Activated CD8-positive, alpha-beta memory T cell treated with anti-CD3 and anti-CD28 coated beads for 36 hours (primary cell): ENCODE measurements at regions not wholly inside any gene's neighbourhood (a gene's known extent, or its start where the extent isn't known, plus 50 kb on each side); places are given as distances from the start of the nearest gene placed in this dataset.

Experiments used
- CTCF ChIA-PET: fragments of 350-600 bp; sonication (Branson Sonifier 250); formaldehyde crosslinking; loops from one replicate; lab custom pipeline; 2021; ENCODE audit warnings: antibody characterized with exemption; lab: Charles Lee
- POLR2A ChIA-PET: fragments of 350-600 bp; sonication (Branson Sonifier 250); formaldehyde crosslinking; loops from one replicate; lab custom pipeline; 2021; ENCODE audit warnings: antibody characterized with exemption; lab: Charles Lee

DNA sequence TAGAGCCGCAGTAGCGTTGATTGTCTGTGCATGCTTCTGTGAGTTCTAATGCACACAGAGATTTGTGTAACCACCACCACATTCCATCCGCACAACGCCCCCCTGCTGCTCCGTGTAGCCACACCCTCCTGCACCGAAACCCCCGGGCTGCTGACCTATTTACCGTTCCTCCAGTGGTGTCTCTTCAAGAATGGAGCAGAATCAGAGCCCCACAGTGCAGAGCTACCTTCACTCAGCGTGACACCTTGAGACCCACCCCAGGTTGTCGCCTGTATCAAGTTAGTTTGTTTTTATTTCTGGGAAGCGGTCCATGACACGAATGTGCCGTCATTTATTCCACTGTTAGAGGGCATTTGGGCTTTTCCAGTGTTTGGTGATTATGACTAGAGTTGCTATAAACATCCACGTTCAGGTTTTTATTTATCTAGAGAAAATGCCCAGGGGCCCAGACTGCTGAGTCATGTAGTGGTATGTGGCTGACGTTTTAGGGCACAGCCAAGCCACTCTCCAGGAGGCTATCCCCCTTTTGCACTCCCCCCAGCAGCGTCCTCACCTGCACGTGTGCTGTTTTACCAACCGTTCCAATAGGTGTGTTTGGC lies 266.8 kb downstream of the NDUFA10 start:
- POLR2A ChIA-PET, result no interaction called here
- CTCF ChIA-PET, result no interaction called here

DNA sequence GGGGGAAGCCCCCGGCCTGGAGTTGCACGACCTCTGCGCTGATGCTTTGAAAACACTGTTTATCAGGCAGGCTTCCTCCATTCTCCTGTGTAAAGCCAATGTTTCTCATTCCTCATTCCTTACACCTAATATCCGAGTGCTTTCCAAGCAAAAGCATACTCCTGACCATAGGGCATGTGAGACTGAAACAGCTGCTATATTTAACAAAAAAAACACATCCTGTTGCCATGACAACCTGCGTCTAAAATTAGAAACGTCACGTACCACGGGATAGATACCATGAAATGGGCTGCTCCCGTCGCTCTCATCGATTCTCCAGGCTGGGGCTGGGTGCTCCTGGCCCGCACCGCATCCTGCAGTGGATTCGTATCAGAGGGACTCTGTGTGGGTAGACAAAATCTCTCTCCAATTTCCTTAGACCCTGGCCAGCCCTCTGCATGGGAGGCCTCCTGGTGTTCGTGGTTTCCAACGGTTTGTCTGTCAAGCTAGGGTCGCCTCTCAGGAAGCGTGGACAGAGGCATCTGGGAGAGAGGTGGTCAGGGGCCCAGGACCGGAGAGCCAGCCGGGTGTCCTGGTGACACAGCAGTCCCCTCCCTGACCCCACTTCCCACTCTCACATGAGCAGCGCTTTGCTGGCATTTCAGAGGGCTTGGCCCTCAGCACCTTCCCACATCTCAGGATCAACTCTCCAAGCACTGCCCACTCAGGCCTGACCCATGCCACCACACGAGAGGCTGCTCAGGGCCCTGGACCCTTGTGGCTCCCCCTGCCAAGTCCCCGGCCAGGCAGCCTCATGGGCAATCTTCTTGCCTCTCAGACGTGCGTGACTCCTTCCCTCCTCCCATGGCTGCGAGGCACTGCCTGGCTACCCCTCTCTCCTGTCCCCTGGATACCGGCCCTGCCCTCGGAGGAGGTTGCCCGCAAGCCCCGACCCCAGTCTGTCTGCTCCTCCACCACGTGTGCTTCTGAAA lies 268.1 kb downstream of the NDUFA10 start:
- ChIA-PET CTCF (no interaction called here), POLR2A (no interaction called here)

DNA sequence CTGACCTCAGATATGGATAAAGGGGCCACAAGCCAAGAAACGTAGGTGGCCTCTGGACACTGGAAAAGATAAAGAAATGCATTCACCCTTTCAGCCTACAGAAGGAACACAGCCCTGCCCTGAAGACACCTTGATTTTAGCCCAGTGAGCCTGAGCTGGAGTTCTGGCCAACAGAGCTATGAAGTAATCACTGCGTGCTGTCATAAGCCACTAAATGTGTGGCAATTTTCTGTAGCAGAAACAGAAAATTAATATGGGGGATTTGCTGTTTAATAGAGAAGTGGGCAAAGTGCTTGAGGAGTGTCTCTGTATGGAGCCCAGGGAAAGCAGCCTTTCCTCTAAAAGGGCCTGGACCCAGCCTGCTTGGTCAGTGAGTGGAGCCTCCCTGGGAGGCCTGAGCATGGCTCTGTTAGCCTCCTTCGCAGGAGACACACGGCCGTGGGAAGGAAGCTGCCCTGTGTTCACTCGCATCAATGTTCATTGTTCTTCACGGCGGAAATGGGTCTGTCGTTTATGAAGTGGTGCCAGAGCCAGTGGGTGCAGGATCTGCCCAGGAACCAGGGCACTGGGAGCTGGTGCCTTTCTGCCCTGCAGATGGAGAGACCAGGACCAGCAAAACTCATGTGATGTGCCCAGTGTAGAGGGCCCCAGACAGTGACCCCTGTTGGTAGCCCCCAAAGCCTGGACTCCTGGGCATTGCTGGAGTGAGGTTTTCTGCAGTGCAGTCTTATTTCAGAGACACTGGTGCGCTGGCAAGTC lies 268.9 kb downstream of the NDUFA10 start:
- ChIA-PET POLR2A (no interaction called here), CTCF (no interaction called here)

DNA sequence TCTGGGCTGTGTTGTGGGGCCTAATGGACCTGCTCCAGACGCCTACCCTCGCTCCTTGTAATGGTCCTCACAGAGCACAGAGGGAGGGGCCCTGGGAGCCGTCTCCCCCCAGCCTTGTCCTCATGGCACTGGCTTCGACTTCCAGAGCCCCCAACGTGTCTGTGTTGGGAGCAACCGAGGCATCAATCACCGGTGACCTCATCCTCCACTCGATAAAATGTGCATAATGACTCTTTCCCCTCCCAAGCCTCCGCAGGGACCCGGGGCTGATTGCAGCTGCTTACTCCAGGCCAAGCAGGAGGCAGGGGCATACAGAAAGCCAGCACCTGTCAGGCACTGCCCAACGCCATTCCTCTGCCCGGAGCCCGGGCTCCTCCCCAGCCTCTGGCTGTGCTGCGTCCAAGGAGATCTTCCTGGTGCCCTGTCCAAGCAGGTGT lies 271.7 kb downstream of the NDUFA10 start:
- ChIA-PET POLR2A (no interaction called here), CTCF (no interaction called here)

DNA sequence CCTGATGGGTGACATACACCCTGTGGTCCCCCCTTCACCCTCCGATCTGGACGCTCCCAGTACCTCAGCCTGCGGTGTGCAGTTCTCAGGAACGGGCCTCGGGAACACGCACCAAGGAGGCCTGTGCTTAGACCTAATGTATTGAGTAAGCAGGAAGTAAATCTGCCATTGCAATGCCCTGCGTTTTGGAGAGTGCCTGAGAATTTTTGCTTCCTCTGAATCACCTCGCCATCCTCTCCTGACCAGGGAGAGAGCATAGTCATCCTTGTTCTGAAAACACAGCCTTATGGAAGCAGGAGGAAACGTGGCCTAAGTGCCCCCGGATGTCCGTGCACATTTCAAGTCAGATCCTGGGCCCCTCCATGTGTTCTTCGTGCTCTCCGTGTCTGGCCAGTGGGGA lies 272.2 kb downstream of the NDUFA10 start:
- CTCF ChIA-PET, result no interaction called here

DNA sequence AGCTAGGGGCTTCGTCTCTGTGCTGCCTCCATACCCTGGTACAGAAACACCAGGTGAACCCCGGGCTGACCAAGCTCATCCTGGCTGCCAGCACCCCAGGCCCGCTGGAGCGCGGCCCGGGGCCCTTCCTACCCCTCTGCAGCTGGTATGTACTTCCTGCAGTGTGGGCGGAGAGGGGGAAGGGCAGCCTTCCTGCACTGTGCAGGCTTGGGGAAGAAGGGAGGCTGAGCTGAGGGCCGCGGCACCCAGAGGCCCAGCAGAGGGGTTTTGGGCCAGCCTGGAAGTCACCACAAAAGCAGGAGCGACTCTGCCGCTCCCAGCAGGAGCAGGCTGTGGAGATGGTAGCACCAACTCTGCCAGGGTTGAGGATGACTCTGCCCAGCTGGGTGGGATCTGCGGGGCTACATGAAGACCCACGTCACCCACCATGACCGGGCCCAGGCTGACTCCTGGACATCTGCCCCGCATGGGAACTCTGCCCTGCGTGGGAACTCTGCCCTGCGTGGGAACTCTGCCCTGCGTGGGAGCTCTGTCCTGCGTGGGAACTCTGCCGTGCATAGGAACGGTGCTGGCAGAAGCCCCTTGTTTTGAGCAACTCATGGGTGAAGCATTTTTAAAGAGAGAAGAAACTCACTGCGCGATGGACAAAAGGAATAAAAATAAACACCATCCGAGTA lies 273.3 kb downstream of the NDUFA10 start:
- POLR2A ChIA-PET, result no interaction called here
- CTCF ChIA-PET, result no interaction called here

More for the DNA sequence above, 272.2 kb downstream of the NDUFA10 start:
- POLR2A ChIA-PET, result no interaction called here

DNA sequence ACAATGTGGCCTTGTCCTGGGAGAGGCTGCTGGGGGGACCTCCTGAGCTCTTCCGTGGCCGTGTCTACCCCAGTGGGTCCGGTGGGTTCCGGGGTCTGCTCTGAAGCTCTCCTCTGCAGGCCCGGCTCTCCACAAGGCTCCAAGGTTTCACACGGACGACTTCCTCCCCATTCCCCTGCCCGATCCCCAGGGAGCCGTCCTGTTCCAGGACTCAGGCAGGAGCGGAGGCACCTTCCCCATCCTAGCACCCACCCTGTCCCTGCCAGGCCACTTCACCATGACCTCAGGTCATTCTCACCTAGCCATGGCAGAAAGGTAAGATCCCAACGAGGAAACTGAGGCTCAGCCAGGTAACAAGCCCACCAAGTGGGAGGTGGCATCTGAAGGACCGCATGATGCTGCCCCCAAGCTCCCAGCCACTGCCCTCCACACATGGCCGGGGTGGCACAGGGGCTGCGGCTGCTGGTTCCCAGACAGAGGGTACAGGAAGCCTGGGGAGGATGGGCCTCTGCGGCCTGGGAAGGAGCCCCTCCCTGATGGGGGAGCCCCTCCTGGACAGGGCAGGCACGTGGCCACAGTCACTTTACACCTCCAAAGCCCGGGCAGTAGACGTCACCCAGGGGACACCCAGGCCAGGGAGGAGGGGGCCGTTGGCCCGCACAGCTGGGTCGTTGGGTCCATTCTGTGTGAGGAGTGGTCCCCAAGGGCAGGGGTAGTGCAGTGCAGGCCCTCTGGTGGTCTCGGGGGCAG lies 274.0 kb downstream of the NDUFA10 start:
- CTCF ChIA-PET, result no interaction called here
- POLR2A ChIA-PET, result no interaction called here

DNA sequence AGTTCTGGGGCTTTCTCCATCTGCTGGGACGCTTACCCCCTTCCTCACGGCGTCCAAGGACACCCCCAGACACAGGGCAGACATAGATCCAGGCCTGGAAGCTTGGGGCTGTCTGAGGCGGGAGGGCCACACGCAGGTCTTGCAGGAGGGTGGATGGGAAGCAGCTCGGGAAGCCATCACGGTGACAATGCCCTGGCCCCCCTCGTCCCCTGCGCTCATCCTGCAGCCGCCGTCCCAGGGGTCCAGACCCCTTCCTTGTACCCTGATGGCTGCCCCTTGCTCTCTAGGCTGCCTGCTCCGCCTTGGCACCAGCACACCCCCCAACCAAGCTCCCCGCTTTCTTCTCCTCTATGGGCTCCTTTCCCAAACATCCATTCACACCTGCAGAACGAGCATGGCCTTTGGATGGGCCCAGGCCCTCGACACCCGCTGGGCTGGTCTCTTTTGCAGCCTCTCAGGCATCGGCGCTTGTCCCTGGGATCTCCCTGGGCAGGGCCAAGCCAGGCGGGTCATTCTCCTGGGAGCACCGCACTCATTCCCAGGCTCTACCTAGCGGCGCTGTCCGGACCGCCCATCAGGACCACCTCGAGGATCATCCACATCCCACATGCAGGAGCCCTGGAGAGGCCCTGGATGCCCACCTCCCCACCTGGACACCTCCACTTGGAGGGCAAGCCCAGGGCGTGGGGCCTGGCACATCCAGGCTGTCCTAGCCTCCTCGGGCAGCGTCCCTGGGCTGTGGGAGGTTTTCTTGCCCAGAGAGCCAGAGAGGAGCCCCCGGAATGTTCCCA lies 274.9 kb downstream of the NDUFA10 start:
- POLR2A ChIA-PET, result no interaction called here
- CTCF ChIA-PET, result no interaction called here

DNA sequence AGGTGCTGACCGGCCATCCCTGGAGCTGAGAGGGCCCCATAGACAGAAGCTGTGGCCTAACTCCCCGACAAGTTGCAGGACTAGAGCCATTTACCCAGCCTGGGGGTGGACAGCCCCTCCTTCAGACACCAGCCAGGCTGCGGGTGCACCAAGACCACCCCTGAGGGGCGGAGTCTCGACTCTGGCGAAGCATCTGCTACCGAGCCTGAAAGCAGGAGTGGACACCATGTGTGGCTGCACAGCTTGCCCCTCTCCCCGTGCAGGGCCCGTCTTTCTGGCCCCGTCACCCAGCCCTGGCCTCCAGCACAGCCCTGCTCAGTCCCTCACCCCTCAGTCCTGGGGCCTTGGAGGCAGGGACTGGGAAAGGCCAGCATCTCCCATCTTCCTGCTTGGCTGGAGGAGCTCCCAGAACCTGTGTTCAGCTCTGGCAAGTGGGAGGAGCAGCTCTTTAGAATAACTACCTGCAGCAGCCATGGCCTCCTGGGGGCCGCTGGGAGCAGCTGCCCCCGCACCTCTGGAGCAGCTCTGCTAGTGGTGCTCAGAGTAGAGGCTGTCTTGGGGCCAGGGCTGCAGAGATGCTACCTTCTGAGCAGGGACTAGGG lies 275.8 kb downstream of the NDUFA10 start:
- POLR2A ChIA-PET, result no interaction called here

DNA sequence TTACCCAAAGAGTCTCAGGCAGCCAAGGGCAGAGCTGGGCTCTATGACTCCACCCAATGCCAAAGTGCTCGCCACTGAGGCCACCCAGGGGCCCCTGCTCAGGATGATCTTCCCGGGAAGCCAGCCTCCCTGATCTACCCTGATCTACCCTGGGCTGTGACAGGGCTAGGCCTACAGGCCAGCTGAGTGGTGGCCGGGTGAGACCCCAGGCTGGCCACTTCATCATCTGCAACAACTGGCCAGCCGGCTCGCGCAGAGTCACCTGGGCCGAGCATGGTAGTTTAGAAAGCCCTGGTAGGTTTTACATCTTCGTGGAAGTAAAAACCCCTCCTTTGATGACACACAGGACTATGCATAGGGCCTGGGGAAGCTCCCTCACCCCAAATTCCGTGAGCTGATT lies 276.3 kb downstream of the NDUFA10 start:
- POLR2A ChIA-PET, result no interaction called here
- CTCF ChIA-PET, result interaction anchor here (0.5 kb wide), 1 partner anchor 91 kb away, joined by 3 read pairs; no protein-coding TSS in a partner anchor

More for the DNA sequence above, 275.8 kb downstream of the NDUFA10 start:
- CTCF ChIA-PET, result interaction anchor here (0.5 kb wide), 1 partner anchor 92 kb away, joined by 3 read pairs; no protein-coding TSS in a partner anchor

DNA sequence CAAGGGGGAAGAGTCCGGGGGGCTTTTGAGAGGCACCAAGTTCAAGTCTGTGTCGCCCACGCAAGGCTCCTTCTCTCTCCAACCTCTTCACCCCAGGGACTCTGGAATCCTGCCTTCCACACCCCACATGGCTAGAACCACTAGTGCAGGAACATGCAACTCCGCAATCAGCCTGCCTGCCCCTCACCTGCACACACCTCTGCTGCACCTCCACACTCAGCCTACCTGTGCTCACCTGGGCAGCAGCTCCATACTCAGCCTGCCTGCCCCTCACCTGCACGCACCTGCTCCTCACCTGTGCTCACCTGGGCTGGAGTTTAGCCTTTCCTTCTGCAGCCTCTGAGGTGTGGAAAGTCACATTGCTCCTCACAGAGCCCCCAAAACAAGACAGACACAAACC lies 277.4 kb downstream of the NDUFA10 start:
- ChIA-PET POLR2A (no interaction called here), CTCF (no interaction called here)

DNA sequence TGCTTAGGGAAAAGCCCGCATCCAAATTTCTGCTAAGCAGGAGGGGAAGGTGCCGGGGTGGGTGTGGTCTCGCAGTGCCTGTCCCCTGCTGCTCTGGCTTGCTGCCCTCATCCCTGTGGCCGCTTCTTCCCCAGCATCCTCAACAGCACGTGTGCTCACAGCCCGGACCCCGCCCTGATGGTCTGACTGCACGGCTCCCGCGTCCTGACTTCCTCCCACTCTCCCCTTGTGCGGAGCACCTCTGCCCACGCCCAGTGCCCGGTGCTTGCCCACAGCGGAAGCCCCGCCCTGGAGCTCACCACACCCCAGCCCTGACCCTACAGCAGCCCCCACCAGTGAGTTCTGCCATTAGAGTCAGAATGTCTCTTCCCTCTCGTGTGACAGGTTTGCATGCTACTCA lies 277.9 kb downstream of the NDUFA10 start:
- ChIA-PET POLR2A (no interaction called here), CTCF (no interaction called here)

DNA sequence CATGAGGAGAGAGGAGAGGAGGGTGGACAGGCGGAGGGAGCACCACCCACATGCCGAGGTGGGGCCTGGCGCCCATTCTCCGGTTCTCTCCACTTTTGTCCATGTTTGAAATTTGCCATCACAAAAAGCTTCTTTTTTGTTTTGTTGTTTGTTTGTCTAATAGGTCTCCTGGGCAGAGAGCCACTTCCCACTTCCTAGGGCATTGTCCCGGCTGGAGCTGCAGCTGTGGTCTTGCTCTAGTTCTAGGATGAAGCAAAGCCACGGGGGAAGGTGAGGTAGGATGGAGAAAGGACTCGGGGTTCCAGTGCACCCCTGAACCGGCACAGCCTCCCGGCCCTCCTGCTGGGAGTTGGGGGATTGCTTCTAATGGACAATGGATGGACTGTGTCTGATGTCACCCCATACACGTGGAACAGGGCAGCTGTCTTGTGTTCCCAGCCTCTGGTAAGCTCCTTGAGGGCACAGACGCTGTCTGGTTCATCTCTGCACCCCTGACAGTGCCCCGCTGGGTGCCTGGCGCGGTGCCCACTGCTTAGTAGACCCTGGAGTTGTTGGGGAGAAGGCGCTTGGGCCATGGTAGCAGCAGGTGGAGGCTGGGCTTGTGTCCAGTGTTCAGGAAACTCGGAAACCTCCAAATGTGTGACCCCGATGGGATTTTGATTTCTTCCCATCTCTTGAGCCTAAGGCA lies 278.4 kb downstream of the NDUFA10 start:
- POLR2A ChIA-PET, result no interaction called here

DNA sequence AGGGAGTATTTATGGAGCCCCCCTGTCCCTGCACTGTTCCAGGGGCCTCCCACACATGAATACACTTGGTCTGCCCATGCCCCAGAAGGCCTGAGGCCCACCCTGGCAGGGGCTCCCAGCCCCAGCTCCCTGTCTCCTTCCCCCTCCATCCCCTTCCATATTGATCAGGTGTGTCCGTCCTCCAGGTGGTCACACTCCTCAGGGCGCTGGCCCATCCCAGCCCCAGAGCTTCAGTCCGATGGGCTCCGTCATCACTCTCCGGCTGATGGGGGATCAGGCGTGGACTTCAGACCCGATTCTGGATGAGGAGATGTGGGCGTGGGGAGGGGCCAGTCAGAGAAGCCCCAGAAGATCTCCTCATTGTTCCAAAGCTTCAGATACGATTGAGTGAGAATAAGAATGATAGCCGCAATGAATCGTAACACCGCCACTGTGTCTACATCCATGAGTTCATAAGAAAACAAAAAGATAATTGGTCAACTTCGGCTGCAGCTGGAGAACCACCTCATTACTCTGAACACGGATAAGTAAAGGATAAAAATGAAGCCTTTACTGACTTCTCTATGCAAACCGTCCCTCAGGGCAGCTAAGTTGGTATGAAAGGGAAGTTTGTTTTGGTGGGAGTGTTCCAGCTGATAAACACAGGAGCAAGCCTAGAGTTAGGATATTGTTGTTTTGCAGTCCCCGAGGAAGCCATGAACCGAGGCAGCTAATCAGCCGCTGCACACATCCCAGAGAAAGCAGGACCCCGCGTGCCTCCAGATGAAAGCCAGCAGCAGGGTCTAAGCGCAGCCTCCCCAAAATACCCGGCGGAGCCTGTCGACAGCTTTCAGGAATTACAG lies 279.5 kb downstream of the NDUFA10 start:
- POLR2A ChIA-PET, result no interaction called here
- CTCF ChIA-PET, result no interaction called here

More for the DNA sequence above, 278.4 kb downstream of the NDUFA10 start:
- CTCF ChIA-PET, result no interaction called here

DNA sequence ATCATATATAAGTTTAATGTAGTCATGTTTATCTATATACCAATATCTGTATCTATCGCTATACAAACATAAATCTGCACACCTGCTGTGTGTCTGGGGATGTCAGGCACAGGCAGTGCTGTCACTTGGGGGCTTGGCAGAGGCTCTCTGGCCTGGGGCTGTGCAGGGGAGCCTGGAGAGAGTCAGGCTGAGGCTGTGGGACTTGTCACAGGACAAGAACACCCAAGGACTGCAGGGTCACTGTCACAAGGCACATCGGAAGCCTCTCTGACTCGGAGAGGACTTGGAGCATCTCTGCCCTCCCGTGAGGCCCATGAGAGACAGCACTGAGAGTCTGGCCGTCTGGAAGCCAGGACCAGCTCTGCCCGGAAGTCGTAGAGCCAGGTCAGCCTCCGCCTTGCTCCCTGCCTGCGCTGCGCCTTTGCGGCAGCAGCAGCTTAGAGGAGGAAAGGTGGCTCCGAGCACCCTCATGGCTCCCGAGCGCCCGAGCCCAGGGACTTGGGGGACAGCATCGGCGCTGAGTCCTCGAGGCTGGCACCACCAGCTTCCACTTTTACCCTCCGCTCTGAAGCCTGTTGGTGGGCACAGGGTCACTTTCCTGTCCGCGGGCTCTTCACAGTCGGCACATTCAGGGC lies 280.3 kb downstream of the NDUFA10 start:
- CTCF ChIA-PET, result no interaction called here
- POLR2A ChIA-PET, result no interaction called here

DNA sequence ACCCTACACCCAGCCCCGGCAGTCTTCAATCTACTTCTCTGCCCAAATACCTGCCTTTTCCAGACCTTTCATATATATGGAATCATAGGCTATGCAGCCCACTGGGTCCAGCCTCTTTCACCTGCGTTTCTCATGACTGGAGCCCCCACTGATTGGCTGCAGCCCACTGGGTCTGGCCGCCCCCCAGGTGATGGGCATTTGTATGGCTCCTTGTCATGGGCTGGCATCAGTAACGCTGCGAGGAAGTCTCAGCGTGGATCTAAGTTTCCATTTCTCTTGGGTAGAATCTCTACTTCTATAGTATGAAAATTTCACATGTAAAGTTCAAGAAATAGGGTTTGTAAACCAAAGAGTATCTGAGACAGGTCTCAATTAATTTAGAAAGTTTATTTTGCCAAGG lies 281.9 kb downstream of the NDUFA10 start:
- ChIA-PET POLR2A (no interaction called here), CTCF (no interaction called here)
